Panc1 (cell line): ENCODE measurements at regions not wholly inside any gene's neighbourhood (a gene's known extent, or its start where the extent isn't known, plus 50 kb on each side); places are given as distances from the start of the nearest gene placed in this dataset.

ENCODE experiments used
- ATAC-seq: fragments of 200-7000 bp; cut with Tn5 transposase; 2 replicates; pipeline ENCODE4 v1.9.1; 2020; ENCODE audit warnings: mild to moderate bottlenecking, moderate library complexity
- BruUV-seq: library from RNA; stranded (reverse); fragments of 400-500 nt; replicated peaks from 2 replicates; lab custom pipeline; 2021; lab: Mats Ljungman, UMichigan
- CTCF ChIA-PET: fragments of 300-600 bp; sonication (Branson Sonifier 250); formaldehyde crosslinking; loops from one replicate; lab custom pipeline; 2022; ENCODE audit warnings: antibody characterized with exemption; lab: Charles Lee
- POLR2A ChIA-PET: fragments of 300-600 bp; sonication (Branson Sonifier 250); formaldehyde crosslinking; loops from one replicate; lab custom pipeline; 2022; ENCODE audit warnings: antibody characterized with exemption; lab: Charles Lee
- DNase-seq: peaks from one replicate; pipeline ENCODE4 v3.0.0-alpha.2; 2010; ENCODE audit warnings: low read depth, low spot score
- H3K27ac ChIP-seq: 2 replicates; pipeline ENCODE4 v1.5.1; 2011; ENCODE audit warnings: mild to moderate bottlenecking, low read length, inconsistent platforms
- H3K27me3 ChIP-seq: fragments of 200-500 bp; sonication (Bioruptor generic); 2 replicates; pipeline ENCODE4 v1.6.0; 2014; ENCODE audit warnings: low read length, inconsistent platforms; ENCODE audit not compliant: control insufficient read depth, insufficient read depth
- H3K36me3 ChIP-seq: fragments of 200-500 bp; sonication (Bioruptor generic); 2 replicates; pipeline ENCODE4 v1.5.1; 2014; ENCODE audit warnings: inconsistent platforms, mild to moderate bottlenecking, low read length, moderate library complexity; ENCODE audit not compliant: control insufficient read depth, insufficient read depth
- H3K4me1 ChIP-seq: 2 replicates; pipeline ENCODE4 v1.5.1; 2011; ENCODE audit warnings: inconsistent platforms, mild to moderate bottlenecking, low read length, moderate library complexity; ENCODE audit not compliant: control insufficient read depth, insufficient read depth
- H3K4me3 ChIP-seq, 2 experiments: 2 replicates each; pipeline ENCODE4 v1.5.1; 2011 to 2012; ENCODE audit warnings: low read depth in 2 of 2, low read length in 2 of 2, mild to moderate bottlenecking in 2 of 2, inconsistent platforms in 1 of 2, moderate library complexity in 1 of 2
- H3K9me3 ChIP-seq: fragments of 200-500 bp; sonication (Bioruptor generic); 2 replicates; pipeline ENCODE4 v1.5.1; 2014; ENCODE audit warnings: low read depth, mild to moderate bottlenecking, inconsistent platforms, low read length, moderate library complexity; ENCODE audit not compliant: control insufficient read depth, insufficient read depth
- CTCF ChIP-seq: fragments of 450-650 bp; IDR thresholded peaks from 2 replicates; pipeline ENCODE4 v1.5.1; 2017; ENCODE audit warnings: mild to moderate bottlenecking
- POLR2AphosphoS5 ChIP-seq: IDR thresholded peaks from 2 replicates; pipeline ENCODE4 v1.6.1; 2012; ENCODE audit warnings: mild to moderate bottlenecking, low read depth, low read length, moderate library complexity
- REST ChIP-seq, 2 experiments: IDR thresholded peaks; 2 replicates each; pipeline ENCODE4 v1.6.1; 2011 to 2012; ENCODE audit warnings: low read depth in 2 of 2, control low read depth in 1 of 2, low read length in 1 of 2, mild to moderate bottlenecking in 1 of 2, moderate library complexity in 1 of 2; ENCODE audit not compliant: insufficient read depth in 1 of 2
- SIN3A ChIP-seq: IDR thresholded peaks from 2 replicates; pipeline ENCODE4 v1.6.1; 2012; ENCODE audit warnings: low read depth, mild to moderate bottlenecking, low read length, moderate library complexity, borderline replicate concordance; ENCODE audit not compliant: insufficient read depth
- TCF7L2 ChIP-seq: IDR thresholded peaks from 2 replicates; pipeline ENCODE4 v1.6.1; 2011; ENCODE audit warnings: mild to moderate bottlenecking, low read depth, low read length, inconsistent platforms
- in situ Hi-C: cut with HindIII; loops from 2 replicates; pipeline ENCODE4 v1.10.0; 2016; ENCODE audit warnings: low sequenced_read_pairs, low pct_unique_long_range_greater_than_20kb
- intact Hi-C: fragments of 100-400 bp; cut with micrococcal nuclease; formaldehyde crosslinking; loops from one replicate; pipeline ENCODE4 v1.10.0; 2022; ENCODE audit not compliant: unreplicated experiment

- POLR2A ChIA-PET: no interaction called here
- no peak for DNase-seq
These were observed 126.6 kb downstream of the TMEM132E start for GRCh38 chr17:34706029-34706428.

GRCh38 chr17:34703533-34703932 is 124.2 kb downstream of the TMEM132E start:
- ChIA-PET POLR2A (no interaction called here), CTCF (no interaction called here)
- Histone ChIP-seq H3K9me3 (no peaks in the 10 kb centered on the region), H3K4me1 (no peaks in the 10 kb centered on the region), H3K36me3 (no peaks in the 10 kb centered on the region), H3K27me3 (peaks cover 5% of the 10 kb centered on the region), H3K4me3 (no peak overlapping the region), H3K27ac (no peak overlapping the region)
- no peak for TF ChIP-seq POLR2AphosphoS5
- peak; percentile 96 to 97 for TF ChIP-seq REST (IDR thresholded peaks at IDR 0.05; ENCODE audit: insufficient read depth in 1 of 2, low read depth in 2 of 2, low read length in 1 of 2)
- TF ChIP-seq SIN3A: no peak
- in situ Hi-C loops (no loop called here), intact Hi-C loops (no loop called here)
- ATAC-seq (no peak), DNase-seq (no peak)
- BruUV-seq: no TSS peak

More at GRCh38 chr17:34706029-34706428, 126.6 kb downstream of the TMEM132E start:
- no peaks in the 10 kb centered on the region for H3K36me3 ChIP-seq
- no peak for TF ChIP-seq CTCF
- no peak for TF ChIP-seq TCF7L2
- TF ChIP-seq SIN3A: no peak
- no peak for TF ChIP-seq POLR2AphosphoS5
- TF ChIP-seq REST (IDR thresholded peaks at IDR 0.05; ENCODE audit: insufficient read depth in 1 of 2, low read depth in 2 of 2, low read length in 1 of 2): peak; percentile 89 to 95
- H3K4me3 ChIP-seq: no peak overlapping the region
- no peaks in the 10 kb centered on the region for H3K9me3 ChIP-seq
- CTCF ChIA-PET: no interaction called here
- no peak for ATAC-seq
- BruUV-seq: no TSS peak
- no peak overlapping the region for H3K27ac ChIP-seq
- peaks cover 3% of the 10 kb centered on the region; the same call in 1 of the 2 replicates for H3K27me3 ChIP-seq
- intact Hi-C loops: no loop called here
- H3K4me1 ChIP-seq: no peaks in the 10 kb centered on the region
- in situ Hi-C loops: no loop called here
